Tibial nerve (tissue), 4 donors: ENCODE measurements at regions not wholly inside any gene's neighbourhood (a gene's known extent, or its start where the extent isn't known, plus 50 kb on each side); places are given as distances from the start of the nearest gene placed in this dataset.

Experiments
- DNase-seq, 2 donors: peaks; one replicate each; pipeline ENCODE4 v3.0.0-alpha.2; 2019; ENCODE audit warnings: low spot score in 2 of 2
- H3K27ac ChIP-seq, 4 donors: fragments of 200-600 bp; sonication (generic) in 3 of 4; one replicate each; pipeline ENCODE4 v1.5.1; 2017 to 2019; ENCODE audit warnings: mild to moderate bottlenecking in 1 of 4
- H3K27me3 ChIP-seq, 2 donors: fragments of 200-600 bp; sonication (generic) in 1 of 2; one replicate each; pipeline versions ENCODE4 v1.5.1 to v1.6.0; 2017 to 2019
- H3K36me3 ChIP-seq, 3 donors: fragments of 200-600 bp; sonication (generic); one replicate each; pipeline ENCODE4 v1.5.1; 2018 to 2019
- H3K4me1 ChIP-seq, 4 donors: fragments of 200-600 bp; sonication (generic) in 3 of 4; one replicate each; pipeline ENCODE4 v1.5.1; 2017 to 2019
- H3K4me3 ChIP-seq, 4 donors: fragments of 200-600 bp; sonication (generic) in 3 of 4; one replicate each; pipeline ENCODE4 v1.5.1; 2017 to 2019; ENCODE audit warnings: mild to moderate bottlenecking in 1 of 4, moderate library complexity in 1 of 4
- H3K9me3 ChIP-seq, 4 donors: fragments of 200-600 bp; sonication (generic) in 3 of 4; one replicate each; pipeline ENCODE4 v1.5.1; 2017 to 2019
- CTCF ChIP-seq, 5 experiments: fragments of 200-600 bp in 3 of 5; fragments of 450-650 bp in 2 of 5; sonication (generic) in 3 of 5; IDR thresholded peaks; one replicate each; pipeline ENCODE4 v1.5.1; 2016 to 2019; ENCODE audit warnings: antibody characterized with exemption in 5 of 5, mild to moderate bottlenecking in 3 of 5, moderate library complexity in 2 of 5
- EP300 ChIP-seq, 2 donors: sonication (generic); formaldehyde crosslinking; IDR thresholded peaks; one replicate each; pipeline ENCODE4 v1.6.1; 2017; ENCODE audit warnings: antibody characterized with exemption in 2 of 2, mild to moderate bottlenecking in 1 of 2
- POLR2A ChIP-seq, 2 donors: fragments of 450-650 bp; IDR thresholded peaks; one replicate each; pipeline ENCODE4 v1.6.1; 2017; ENCODE audit warnings: antibody characterized with exemption in 2 of 2, mild to moderate bottlenecking in 2 of 2, moderate library complexity in 2 of 2
- WGBS, 2 donors: methylation state at CpG; one replicate each; pipeline ENCODE4 v1.1.5; 2018; 5-methylcytosine and 5-hydroxymethylcytosine counted together

- TF ChIP-seq CTCF (IDR thresholded peaks at IDR 0.05) (no peak), POLR2A (IDR thresholded peaks at IDR 0.05) (no peak), EP300 (IDR thresholded peaks at IDR 0.05) (no peak)
- Histone ChIP-seq H3K9me3 (no peaks in the 10 kb centered on the region), H3K4me3 (no peak overlapping the region), H3K27ac (no peak overlapping the region), H3K4me1 (no peaks in the 10 kb centered on the region), H3K36me3 (no peaks in the 10 kb centered on the region), H3K27me3 (no peaks in the 10 kb centered on the region)
- no peak for DNase-seq
Observed at GRCh38 chr3:164397462-164397861, 680.8 kb downstream of the SI start.

GRCh38 chr3:164393171-164393570 lies 685.1 kb downstream of the SI start:
- Histone ChIP-seq H3K9me3 (no peaks in the 10 kb centered on the region), H3K36me3 (no peaks in the 10 kb centered on the region), H3K27ac (no peak overlapping the region), H3K27me3 (no peaks in the 10 kb centered on the region), H3K4me1 (no peaks in the 10 kb centered on the region), H3K4me3 (no peak overlapping the region)
- TF ChIP-seq POLR2A (IDR thresholded peaks at IDR 0.05) (no peak), CTCF (IDR thresholded peaks at IDR 0.05) (no peak), EP300 (IDR thresholded peaks at IDR 0.05) (no peak)
- DNase-seq = no peak
- WGBS, 2 donors = 46 to 57% methylated on average over 1 of the region's 1 CpG

GRCh38 chr3:164390046-164390445 lies 688.2 kb downstream of the SI start:
- no peak for DNase-seq
- TF ChIP-seq EP300 (IDR thresholded peaks at IDR 0.05) (no peak), POLR2A (IDR thresholded peaks at IDR 0.05) (no peak), CTCF (IDR thresholded peaks at IDR 0.05) (no peak)
- Histone ChIP-seq H3K27ac (no peak overlapping the region), H3K36me3 (no peaks in the 10 kb centered on the region), H3K9me3 (no peaks in the 10 kb centered on the region), H3K27me3 (no peaks in the 10 kb centered on the region), H3K4me1 (no peaks in the 10 kb centered on the region), H3K4me3 (no peak overlapping the region)

- Histone ChIP-seq H3K36me3 (no peaks in the 10 kb centered on the region), H3K9me3 (no peaks in the 10 kb centered on the region), H3K4me1 (no peaks in the 10 kb centered on the region), H3K27me3 (no peaks in the 10 kb centered on the region), H3K27ac (no peak overlapping the region), H3K4me3 (no peak overlapping the region)
- TF ChIP-seq CTCF (IDR thresholded peaks at IDR 0.05) (no peak), POLR2A (IDR thresholded peaks at IDR 0.05) (no peak), EP300 (IDR thresholded peaks at IDR 0.05) (no peak)
- 94 to 100% methylated on average over 1 of the region's 1 CpG for WGBS, 2 donors
- DNase-seq = no peak
Observed at GRCh38 chr3:164387236-164387635, 691.1 kb downstream of the SI start.

GRCh38 chr3:164380156-164380555 lies 698.1 kb downstream of the SI start:
- 84 to 90% methylated on average over 3 of the region's 3 CpGs for WGBS, 2 donors
- Histone ChIP-seq H3K9me3 (no peaks in the 10 kb centered on the region), H3K36me3 (no peaks in the 10 kb centered on the region), H3K4me3 (no peak overlapping the region), H3K27ac (no peak overlapping the region), H3K27me3 (no peaks in the 10 kb centered on the region), H3K4me1 (no peaks in the 10 kb centered on the region)
- no peak for DNase-seq
- TF ChIP-seq POLR2A (IDR thresholded peaks at IDR 0.05) (no peak), CTCF (IDR thresholded peaks at IDR 0.05) (no peak), EP300 (IDR thresholded peaks at IDR 0.05) (no peak)
